ENCODE measurements at regions not wholly inside any gene's neighbourhood (a gene's known extent, or its start where the extent isn't known, plus 50 kb on each side); places are given as distances from the start of the nearest gene placed in this dataset.
"Not testable (repeated sequence)": the region's sequence is repeated elsewhere in the genome, so short reads cannot be mapped to it uniquely, and the experiment has no call there.

- DNase-seq (ENCODE audit: low spot score) = no peak
Measured at GRCh38 chr17:73841431-73842060, 197.3 kb upstream of the SDK2 start.

GRCh38 chr17:73847952-73848351, 203.7 kb upstream of the SDK2 start:
- DNase-seq (ENCODE audit: low spot score) = no peak

GRCh38 chr17:73850426-73850825, 206.2 kb upstream of the SDK2 start:
- no peak for DNase-seq (ENCODE audit: low spot score)

- no peak for DNase-seq (ENCODE audit: low spot score)
Measured at GRCh38 chr17:73851091-73851490, 206.8 kb upstream of the SDK2 start.

- no peak for DNase-seq (ENCODE audit: low spot score)
Measured at GRCh38 chr17:73851921-73852320, 207.7 kb upstream of the SDK2 start.

GRCh38 chr17:73855720-73856333, 211.6 kb upstream of the SDK2 start:
- DNase-seq (ENCODE audit: low spot score) = no peak

GRCh38 chr17:73856556-73856955, 212.3 kb upstream of the SDK2 start:
- no peak for DNase-seq (ENCODE audit: low spot score)

- not testable (repeated sequence) for DNase-seq (ENCODE audit: low spot score)
Measured at GRCh38 chr17:73859439-73860008, 215.3 kb upstream of the SDK2 start.

- no peak for DNase-seq (ENCODE audit: low spot score)
Measured at GRCh38 chr17:73861543-73861942, 217.3 kb upstream of the SDK2 start.

- DNase-seq (ENCODE audit: low spot score) = no peak
Measured at GRCh38 chr17:73863761-73864535, 219.7 kb upstream of the SDK2 start.

GRCh38 chr17:73865831-73866230, 221.6 kb upstream of the SDK2 start:
- no peak for DNase-seq (ENCODE audit: low spot score)

- no peak for DNase-seq (ENCODE audit: low spot score)
Measured at GRCh38 chr17:73867056-73867455, 222.8 kb upstream of the SDK2 start.

- DNase-seq (ENCODE audit: low spot score) = no peak
Measured at GRCh38 chr17:73870068-73870467, 225.8 kb upstream of the SDK2 start.

GRCh38 chr17:73870473-73870872, 226.2 kb upstream of the SDK2 start:
- no peak for DNase-seq (ENCODE audit: low spot score)

- DNase-seq (ENCODE audit: low spot score) = no peak
Measured at GRCh38 chr17:73872816-73873215, 228.6 kb upstream of the SDK2 start.

- no peak for DNase-seq (ENCODE audit: low spot score)
Measured at GRCh38 chr17:73874008-73874720, 229.9 kb upstream of the SDK2 start.

GRCh38 chr17:73875346-73875745, 231.1 kb upstream of the SDK2 start:
- DNase-seq (ENCODE audit: low spot score) = no peak

- DNase-seq (ENCODE audit: low spot score) = no peak
Measured at GRCh38 chr17:73877962-73878361, 233.7 kb upstream of the SDK2 start.

- no peak for DNase-seq (ENCODE audit: low spot score)
Measured at GRCh38 chr17:73878923-73879322, 234.7 kb upstream of the SDK2 start.

- no peak for DNase-seq (ENCODE audit: low spot score)
Measured at GRCh38 chr17:73879987-73880386, 235.7 kb upstream of the SDK2 start.

- no peak for DNase-seq (ENCODE audit: low spot score)
Measured at GRCh38 chr17:73882590-73882989, 238.3 kb upstream of the SDK2 start.

GRCh38 chr17:73883175-73883574, 238.9 kb upstream of the SDK2 start:
- DNase-seq (ENCODE audit: low spot score) = no peak
